ENCODE measurements at regions not wholly inside any gene's neighbourhood (a gene's known extent, or its start where the extent isn't known, plus 50 kb on each side); places are given as distances from the start of the nearest gene placed in this dataset.

GRCh38 chr15:81754078-81754477 lies 291.7 kb downstream of the MEX3B start:
- Histone ChIP-seq H3K4me1 (ENCODE audit: control insufficient read depth, insufficient read depth, low read length) (no peaks in the 10 kb centered on the region), H3K36me3 (ENCODE audit: control insufficient read depth, insufficient read depth, low read length) (no peaks in the 10 kb centered on the region), H3K27ac (ENCODE audit: low read length) (no peak overlapping the region), H3K9me3 (ENCODE audit: control insufficient read depth, insufficient read depth, low read depth, low read length) (no peaks in the 10 kb centered on the region), H3K4me3 (ENCODE audit: low read depth in 2 of 2, low read length in 2 of 2) (no peak overlapping the region), H3K27me3 (ENCODE audit: control insufficient read depth, insufficient read depth, low read length) (peaks cover 2% of the 10 kb centered on the region; the same call in 1 of the 2 replicates)
- ChIA-PET POLR2A (no interaction called here), CTCF (no interaction called here)
- ATAC-seq (no peak), DNase-seq (ENCODE audit: low read depth, low spot score) (no peak)
- no TSS peak for BruUV-seq (replicated peaks)
- in situ Hi-C loops (cut with HindIII; ENCODE audit: low pct_unique_long_range_greater_than_20kb, low sequenced_read_pairs) (no loop called here), intact Hi-C loops (cut with micrococcal nuclease; ENCODE audit: unreplicated experiment) (no loop called here)
- TF ChIP-seq REST (IDR thresholded peaks at IDR 0.05; ENCODE audit: insufficient read depth in 1 of 2, low read depth in 2 of 2, low read length in 1 of 2) (no peak), CTCF (IDR thresholded peaks at IDR 0.05) (no peak), SIN3A (IDR thresholded peaks at IDR 0.05; ENCODE audit: borderline replicate concordance, insufficient read depth, low read depth, low read length) (no peak), TCF7L2 (IDR thresholded peaks at IDR 0.05; ENCODE audit: low read depth, low read length) (no peak), POLR2AphosphoS5 (IDR thresholded peaks at IDR 0.05; ENCODE audit: low read depth, low read length) (no peak)

- DNase-seq (ENCODE audit: low read depth, low spot score): no peak
- intact Hi-C loops (cut with micrococcal nuclease; ENCODE audit: unreplicated experiment) (no loop called here), in situ Hi-C loops (cut with HindIII; ENCODE audit: low pct_unique_long_range_greater_than_20kb, low sequenced_read_pairs) (no loop called here)
- ChIA-PET CTCF (no interaction called here), POLR2A (interaction anchor here (0.6 kb wide), 1 partner anchor 96 kb away, joined by 3 read pairs; no protein-coding TSS in a partner anchor)
- Histone ChIP-seq H3K9me3 (ENCODE audit: control insufficient read depth, insufficient read depth, low read depth, low read length) (no peaks in the 10 kb centered on the region), H3K27ac (ENCODE audit: low read length) (no peak overlapping the region), H3K36me3 (ENCODE audit: control insufficient read depth, insufficient read depth, low read length) (no peaks in the 10 kb centered on the region), H3K4me3 (ENCODE audit: low read depth in 2 of 2, low read length in 2 of 2) (no peak overlapping the region), H3K27me3 (ENCODE audit: control insufficient read depth, insufficient read depth, low read length) (no peaks in the 10 kb centered on the region; the same call in 1 of the 2 replicates), H3K4me1 (ENCODE audit: control insufficient read depth, insufficient read depth, low read length) (no peaks in the 10 kb centered on the region)
- BruUV-seq (replicated peaks): no TSS peak
- no peak for ATAC-seq
- TF ChIP-seq CTCF (IDR thresholded peaks at IDR 0.05) (peak; percentile 17; the same call in 1 of the 2 replicates), REST (IDR thresholded peaks at IDR 0.05; ENCODE audit: insufficient read depth in 1 of 2, low read depth in 2 of 2, low read length in 1 of 2) (no peak), SIN3A (IDR thresholded peaks at IDR 0.05; ENCODE audit: borderline replicate concordance, insufficient read depth, low read depth, low read length) (no peak)
Observed at GRCh38 chr15:81752974-81753373, 292.8 kb downstream of the MEX3B start.
